ENCODE measurements at regions not wholly inside any gene's neighbourhood (a gene's known extent, or its start where the extent isn't known, plus 50 kb on each side); places are given as distances from the start of the nearest gene placed in this dataset.
"Not testable (repeated sequence)": the region's sequence is repeated elsewhere in the genome, so short reads cannot be mapped to it uniquely, and the experiment has no call there.

DNA sequence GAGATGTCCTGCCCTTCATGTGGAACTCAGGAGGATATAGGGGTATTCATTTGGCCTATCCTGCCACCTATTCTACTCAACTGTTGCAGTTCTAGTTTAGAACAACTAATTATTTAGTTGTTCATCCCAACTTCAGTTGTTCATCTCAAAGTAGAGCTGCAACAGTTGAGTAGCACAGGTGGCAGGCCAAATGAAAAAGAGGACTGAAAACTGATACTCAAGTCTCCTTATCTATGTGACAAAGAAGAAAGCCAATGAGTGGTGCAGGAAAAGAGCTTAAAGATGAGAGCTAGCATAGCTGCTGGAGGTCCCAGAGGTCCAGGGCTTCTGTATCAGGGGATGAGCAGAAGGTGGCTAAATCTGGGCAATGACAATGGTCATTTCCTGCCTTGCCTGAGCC lies 148.9 kb upstream of the KITLG start:
- DNase-seq, result no peak

GRCh38 chr12:88726806-88727720 lies 146.8 kb upstream of the KITLG start:
- DNase-seq, result no peak

DNA sequence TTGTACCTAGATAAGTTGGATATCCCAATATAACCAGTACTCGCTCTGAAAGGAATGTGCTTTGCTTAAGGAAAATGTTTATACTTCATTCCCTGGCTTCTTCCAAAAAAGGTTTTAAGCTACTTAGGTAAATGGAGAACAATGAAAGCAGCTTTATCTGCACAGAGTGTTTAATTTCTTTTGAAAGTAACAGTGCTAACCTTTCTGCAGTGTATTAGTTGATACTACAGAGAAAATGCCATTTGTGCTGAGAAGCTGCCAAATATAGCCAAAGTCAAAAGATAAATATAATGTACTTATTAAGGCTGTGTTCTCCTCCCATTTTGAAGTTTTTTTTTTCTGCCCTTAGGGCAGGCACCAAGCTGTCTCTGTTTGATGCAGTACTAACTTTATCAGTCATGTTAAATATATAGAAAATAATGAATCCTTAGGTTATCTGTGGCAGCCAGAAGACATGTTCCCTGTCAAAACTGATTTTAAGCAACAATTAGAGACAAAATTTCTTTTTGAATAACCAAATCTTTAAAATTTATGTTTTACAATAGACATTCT lies 145.4 kb upstream of the KITLG start:
- no peak for DNase-seq

DNA sequence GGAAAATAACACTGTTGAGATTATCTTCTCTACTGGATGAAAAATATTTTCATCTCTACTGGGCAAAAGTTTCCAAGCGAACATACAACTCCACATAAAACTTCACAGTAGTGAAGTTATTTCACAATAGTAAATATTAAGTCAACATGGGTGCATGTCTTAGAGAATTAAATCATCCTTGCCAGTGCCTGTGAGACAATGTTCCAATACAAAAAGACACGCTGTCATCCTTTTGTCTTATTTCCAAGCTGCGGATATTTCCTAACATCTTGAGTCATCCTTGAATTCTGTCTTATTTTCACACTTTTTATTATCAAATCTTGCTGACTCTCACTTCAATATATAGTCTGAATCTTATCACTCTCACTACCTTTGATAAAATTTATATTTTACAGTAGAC lies 142.9 kb upstream of the KITLG start:
- no peak for DNase-seq

DNA sequence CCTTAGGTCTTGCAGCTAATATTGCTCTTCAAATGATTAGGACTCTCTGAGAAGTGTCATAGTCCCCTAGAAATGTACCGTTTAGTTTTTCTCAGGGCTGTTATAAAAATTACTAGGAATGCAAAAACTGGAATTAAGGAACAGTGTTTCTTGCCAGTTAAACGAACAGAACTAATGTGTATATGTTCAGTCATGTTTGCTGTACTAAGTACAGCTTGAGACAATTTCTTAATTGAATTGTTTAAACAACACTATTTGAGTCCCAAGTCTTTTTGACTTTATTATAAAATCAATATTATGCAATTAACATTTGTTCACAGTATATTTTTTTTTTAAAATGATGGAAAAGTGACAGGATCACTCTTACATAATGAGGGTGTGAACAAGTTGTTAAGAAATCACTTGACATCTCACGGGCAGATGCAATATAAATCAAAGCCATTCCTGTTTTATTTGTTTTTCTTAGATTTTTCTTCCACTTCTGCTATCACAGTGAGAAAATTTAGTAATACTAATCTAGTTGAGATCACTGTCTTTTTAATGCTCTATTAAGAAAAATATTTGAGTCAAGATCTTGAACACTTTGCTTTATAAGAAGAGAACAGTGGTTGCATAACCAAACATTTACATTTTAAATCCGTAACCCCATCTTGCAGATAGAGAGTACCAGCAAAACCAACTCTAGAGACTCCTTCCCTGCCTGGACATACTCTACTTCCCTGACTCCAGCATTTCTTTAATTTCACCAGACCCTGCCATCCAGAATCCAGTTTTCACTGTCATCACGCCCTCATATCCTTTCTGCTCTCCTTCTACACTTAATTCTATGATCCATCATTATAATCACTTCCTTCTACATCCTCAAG lies 140.7 kb upstream of the KITLG start:
- no peak for DNase-seq

- no peak for DNase-seq
Measured at GRCh38 chr12:88720231-88720630, 140.0 kb upstream of the KITLG start.

DNA sequence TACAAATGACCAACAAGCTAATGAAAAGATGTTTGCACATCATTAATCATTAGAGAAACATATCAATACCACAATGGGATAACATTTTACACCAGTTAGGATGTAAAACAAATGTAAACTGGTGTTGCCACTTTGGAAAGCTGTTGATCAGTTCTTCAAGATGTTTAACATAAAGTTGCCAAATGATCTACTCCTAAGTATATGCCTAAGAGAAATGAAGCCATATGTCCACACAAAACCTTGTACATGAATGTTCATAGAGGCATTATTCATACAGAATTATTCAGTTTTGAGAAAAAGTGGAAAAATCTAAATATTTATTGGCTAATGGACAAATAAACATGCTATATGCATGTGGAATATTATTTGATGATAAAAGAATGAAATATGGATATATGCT lies 136.9 kb upstream of the KITLG start:
- no peak for DNase-seq

GRCh38 chr12:88716240-88716639 lies 136.0 kb upstream of the KITLG start:
- DNase-seq, result no peak

DNA sequence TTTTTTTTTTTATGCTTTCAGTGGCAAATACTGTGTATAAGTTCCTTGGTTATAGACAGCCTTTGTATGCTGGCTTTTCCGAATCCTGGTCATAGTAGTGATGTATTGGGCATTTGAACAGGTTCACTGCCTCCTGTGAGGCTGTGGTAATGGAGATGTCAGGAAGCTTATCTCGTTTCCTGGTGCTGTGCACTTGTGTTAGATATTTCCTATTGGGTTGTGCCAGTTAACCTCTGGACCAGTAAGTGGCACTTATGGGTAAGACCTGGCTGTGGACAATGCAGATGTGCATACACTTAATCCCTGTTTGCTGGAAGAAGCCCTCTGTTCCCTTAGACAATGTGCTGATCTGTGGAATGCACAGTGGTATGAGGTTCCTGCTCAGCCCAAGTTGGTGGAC lies 135.4 kb upstream of the KITLG start:
- DNase-seq, result no peak

- not testable (repeated sequence) for DNase-seq
Measured at GRCh38 chr12:88714263-88714882, 134.1 kb upstream of the KITLG start.

DNA sequence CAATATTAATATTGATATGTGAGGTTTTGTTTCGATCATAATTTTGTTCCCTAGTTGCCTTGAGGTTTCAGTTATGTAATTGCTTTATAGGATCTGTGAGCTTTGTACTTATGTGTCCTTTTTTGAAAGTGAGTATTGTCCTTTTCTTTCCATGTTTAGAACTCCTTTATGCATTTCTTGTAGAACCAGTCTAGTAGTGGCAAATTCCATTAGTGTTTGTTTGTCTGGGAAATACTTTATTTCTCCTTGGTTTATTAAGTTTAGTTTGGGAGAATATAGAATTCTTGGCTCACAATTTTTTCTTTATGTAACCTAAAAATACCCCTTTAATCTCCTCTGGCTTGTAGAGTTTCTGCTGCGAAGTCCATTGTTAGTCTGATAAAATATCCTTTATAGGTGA lies 127.5 kb upstream of the KITLG start:
- DNase-seq, result no peak

DNA sequence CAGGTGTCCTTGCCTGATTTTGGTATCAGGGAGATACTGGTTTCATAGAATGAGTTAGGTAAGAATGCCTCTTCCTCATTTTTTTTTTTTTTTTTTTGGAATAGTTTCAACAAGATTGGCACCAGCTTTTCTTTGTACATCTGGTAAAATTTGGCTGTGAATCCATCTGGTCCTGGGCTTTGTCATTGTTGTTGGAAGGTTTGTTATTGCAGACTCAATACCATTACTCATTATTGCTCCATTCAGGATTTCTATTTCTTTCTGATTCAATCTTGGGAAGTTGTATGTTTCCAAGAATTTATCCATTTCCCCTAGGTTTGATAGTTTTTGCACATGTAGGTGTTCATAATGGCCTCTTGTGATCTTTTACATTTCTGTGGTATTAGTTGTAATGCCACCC lies 126.0 kb upstream of the KITLG start:
- DNase-seq, result no peak

DNA sequence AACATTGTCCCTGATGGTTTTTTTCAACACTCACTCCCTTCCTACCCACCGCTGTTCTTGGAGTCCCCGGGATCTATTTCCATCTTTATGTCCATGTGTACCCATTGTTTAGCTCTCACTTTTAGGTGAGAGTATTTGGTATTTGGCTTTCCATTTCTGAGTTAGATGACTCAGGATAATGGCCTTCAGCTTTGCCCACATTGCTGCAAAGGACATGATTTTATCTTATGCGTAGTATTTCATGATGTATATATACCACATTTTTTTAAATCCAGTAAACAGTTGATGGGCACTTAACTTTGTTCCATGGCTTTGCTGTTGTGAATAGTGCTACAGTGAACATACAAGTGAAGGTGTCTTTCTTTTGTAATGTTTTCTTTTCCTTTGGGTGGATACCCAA lies 123.5 kb upstream of the KITLG start:
- DNase-seq, result no peak

GRCh38 chr12:88698471-88698870 lies 118.2 kb upstream of the KITLG start:
- DNase-seq, result no peak

GRCh38 chr12:88693837-88694445 lies 113.7 kb upstream of the KITLG start:
- no peak for DNase-seq

- no peak for DNase-seq
Measured at GRCh38 chr12:88691811-88692210, 111.5 kb upstream of the KITLG start.

- DNase-seq, result no peak
Measured at GRCh38 chr12:88684610-88685009, 104.3 kb upstream of the KITLG start.

- no peak for DNase-seq
Measured at GRCh38 chr12:88684170-88684569, 103.9 kb upstream of the KITLG start.

GRCh38 chr12:88683628-88684027 lies 103.4 kb upstream of the KITLG start:
- DNase-seq, result no peak

DNA sequence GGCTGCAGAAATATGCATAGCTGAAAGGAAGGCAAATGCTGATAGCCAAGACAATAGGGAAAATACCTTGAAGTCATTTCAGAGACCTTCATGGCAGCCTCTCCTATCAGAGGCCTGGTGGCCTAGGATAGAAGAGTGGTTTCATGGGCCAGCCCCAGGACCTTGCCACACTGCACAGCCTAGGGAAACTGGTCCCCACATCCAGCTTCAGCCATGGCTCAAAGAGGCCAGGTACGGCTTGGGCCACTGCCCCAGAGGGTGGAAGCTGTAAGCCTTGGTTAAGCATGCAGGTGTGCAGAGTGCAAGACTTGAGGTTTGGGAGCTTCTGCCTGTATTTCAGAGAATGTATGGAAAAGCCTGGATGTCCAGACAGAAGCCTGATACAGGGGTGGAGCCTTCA lies 101.0 kb upstream of the KITLG start:
- DNase-seq, result no peak

DNA sequence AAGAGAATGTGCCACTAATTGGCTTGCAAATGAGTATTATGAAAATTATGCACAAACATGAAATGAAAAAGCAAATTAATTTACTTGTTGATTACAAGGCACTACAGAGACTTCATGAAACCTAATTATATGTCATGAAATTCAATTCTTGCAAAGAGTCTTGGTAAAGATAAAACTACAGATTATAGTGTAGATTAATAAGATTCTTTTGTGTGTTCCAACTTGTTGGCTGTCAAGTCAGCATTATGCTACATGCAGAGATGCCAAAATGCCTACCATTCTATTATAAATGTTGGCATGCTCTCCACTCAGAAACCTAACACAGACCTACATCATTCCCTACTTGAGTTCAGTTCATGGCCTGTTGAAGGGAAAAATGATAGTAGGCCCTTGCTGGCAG lies 97.2 kb upstream of the KITLG start:
- DNase-seq, result no peak

- DNase-seq, result not testable (repeated sequence)
Measured at GRCh38 chr12:88667615-88668014, 87.3 kb upstream of the KITLG start.

DNA sequence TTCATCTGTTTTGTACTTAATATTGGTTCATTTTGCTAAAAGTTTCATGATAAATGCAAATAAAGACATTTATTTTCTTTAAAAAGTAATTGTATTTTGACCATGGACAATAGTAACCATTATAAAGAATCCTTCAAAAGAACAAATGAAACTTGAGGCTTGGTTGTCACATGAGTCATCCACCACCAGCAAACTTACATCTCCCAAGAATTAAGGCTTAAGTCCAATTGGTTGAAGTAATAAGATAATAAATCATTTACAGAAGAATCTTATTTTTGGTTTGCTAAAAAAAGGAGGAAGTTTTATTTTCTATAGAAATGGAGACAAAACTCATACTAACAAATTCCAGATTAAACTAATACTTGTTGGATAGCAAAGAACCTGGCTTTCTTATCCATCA lies 84.8 kb upstream of the KITLG start:
- no peak for DNase-seq

Measured in activated naive CD4-positive, alpha-beta T cell (primary cell).